T-cell (primary cell): ENCODE measurements at regions not wholly inside any gene's neighbourhood (a gene's known extent, or its start where the extent isn't known, plus 50 kb on each side); places are given as distances from the start of the nearest gene placed in this dataset.
"Not testable (repeated sequence)": the region's sequence is repeated elsewhere in the genome, so short reads cannot be mapped to it uniquely, and the experiment has no call there.

Source experiments
- ATAC-seq, 4 experiments: fragments of 200-7000 bp in 3 of 4; fragments of 150-1000 bp in 1 of 4; cut with Tn5 transposase; replicated peaks in 1 of 4; 1 replicate in 3 of 4; 2 replicates in 1 of 4; pipeline ENCODE4 v1.10.0; 2021; ENCODE audit warnings: moderate library complexity in 3 of 4, mild to moderate bottlenecking in 2 of 4, moderate number of reproducible peaks in 1 of 4
- CTCF ChIA-PET, 2 donors: fragments of 300-600 bp; sonication (Branson Sonifier 250); formaldehyde crosslinking; loops; one replicate each; lab custom pipeline; 2022; ENCODE audit warnings: antibody characterized with exemption in 2 of 2; lab: Charles Lee
- POLR2A ChIA-PET, 2 donors: fragments of 300-600 bp; sonication (Branson Sonifier 250); formaldehyde crosslinking; loops; one replicate each; lab custom pipeline; 2022; ENCODE audit warnings: antibody characterized with exemption in 2 of 2; lab: Charles Lee
- DNase-seq, 35 experiments: peaks; one replicate each; pipeline versions ENCODE4 v3.0.0 to v3.0.0-alpha.2; 2013 to 2023
- H3K27ac ChIP-seq: one replicate; pipeline ENCODE4 v1.5.1; 2013; ENCODE audit warnings: low read length
- H3K27me3 ChIP-seq, 2 experiments: replicated peaks in 1 of 2; 1 replicate in 1 of 2; 2 replicates in 1 of 2; pipeline versions ENCODE4 v1.6.1 to v1.7.0; 2013; ENCODE audit warnings: low read length in 1 of 2, mixed read lengths in 1 of 2; ENCODE audit not compliant: control insufficient read depth in 2 of 2, insufficient read depth in 2 of 2; ENCODE audit errors: extremely low read depth in 1 of 2
- H3K36me3 ChIP-seq, 2 donors: 1 replicate in 1 of 2; 2 replicates in 1 of 2; pipeline versions ENCODE4 v1.6.1 to v1.7.0; 2013; ENCODE audit warnings: low read length in 1 of 2; ENCODE audit not compliant: control insufficient read depth in 2 of 2, insufficient read depth in 1 of 2; ENCODE audit errors: extremely low read depth in 1 of 2
- H3K4me1 ChIP-seq, 2 experiments: 1 replicate in 1 of 2; 2 replicates in 1 of 2; pipeline versions ENCODE4 v1.6.1 to v1.7.0; 2013; ENCODE audit warnings: low read length in 2 of 2, mixed read lengths in 1 of 2; ENCODE audit not compliant: insufficient read depth in 2 of 2, control insufficient read depth in 1 of 2; ENCODE audit errors: extremely low read depth in 1 of 2
- H3K4me3 ChIP-seq, 2 donors: 1 replicate in 1 of 2; 2 replicates in 1 of 2; pipeline versions ENCODE4 v1.5.1 to v1.7.0; 2013; ENCODE audit warnings: mild to moderate bottlenecking in 2 of 2, low read length in 1 of 2, moderate library complexity in 1 of 2; ENCODE audit not compliant: control insufficient read depth in 1 of 2; ENCODE audit errors: extremely low read depth in 1 of 2
- H3K9me3 ChIP-seq: 2 replicates; pipeline ENCODE4 v1.7.0; 2013
- H3K27ac Mint-ChIP-seq, 2 donors: one replicate each; pipeline ENCODE4 v1.8.0; 2020 to 2021; ENCODE audit warnings: mild to moderate bottlenecking in 2 of 2, mixed read lengths in 2 of 2
- H3K27me3 Mint-ChIP-seq, 2 donors: one replicate each; pipeline ENCODE4 v1.8.0; 2021 to 2022; ENCODE audit warnings: mixed read lengths in 2 of 2
- H3K36me3 Mint-ChIP-seq: one replicate; pipeline ENCODE4 v1.8.0; 2021; ENCODE audit warnings: mixed read lengths
- H3K4me1 Mint-ChIP-seq, 3 donors: one replicate each; pipeline ENCODE4 v1.8.0; 2020 to 2022; ENCODE audit warnings: mixed read lengths in 3 of 3, mild to moderate bottlenecking in 1 of 3
- H3K4me3 Mint-ChIP-seq, 3 donors: one replicate each; pipeline ENCODE4 v1.8.0; 2020 to 2022; ENCODE audit warnings: mild to moderate bottlenecking in 3 of 3, mixed read lengths in 3 of 3, moderate library complexity in 3 of 3
- H3K9me3 Mint-ChIP-seq, 3 donors: one replicate each; pipeline ENCODE4 v1.8.0; 2020 to 2022; ENCODE audit warnings: mixed read lengths in 3 of 3
- WGBS: methylation state at CpG from one replicate; pipeline ENCODE4 v1.1.5; 2013; ENCODE audit warnings: missing lambda C conversion rate; ENCODE audit not compliant: insufficient coverage; 5-methylcytosine and 5-hydroxymethylcytosine counted together

DNA sequence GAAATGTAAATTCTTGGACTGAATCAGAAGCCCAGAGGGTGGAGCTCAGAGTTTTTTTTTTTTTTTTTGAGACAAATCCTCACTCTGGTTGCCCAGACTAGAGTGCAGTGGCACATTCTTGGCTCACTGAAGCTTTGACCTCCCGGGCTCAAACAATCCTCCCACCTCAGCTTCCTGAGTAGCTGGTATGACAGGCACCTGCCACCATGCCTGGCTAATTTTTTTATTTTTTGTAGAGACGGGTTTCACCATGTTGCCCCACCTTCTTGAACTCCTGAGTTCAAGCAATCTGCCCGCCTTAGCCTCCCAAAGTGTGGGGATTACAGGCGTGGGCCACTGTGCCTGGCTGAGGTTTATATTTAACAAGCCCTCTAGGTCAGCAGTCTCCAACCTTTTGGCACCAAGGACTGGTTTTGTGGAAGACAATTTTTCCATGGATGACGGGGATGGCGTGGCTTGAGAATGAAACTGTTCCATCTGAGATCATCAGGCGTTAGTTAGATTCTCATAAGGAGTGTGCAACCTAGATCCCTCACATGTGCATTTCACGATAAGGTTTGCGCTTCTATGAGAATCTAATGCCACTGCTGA is 76.7 kb downstream of the FHIP1A start:
- no peaks in the 10 kb centered on the region for H3K4me1 ChIP-seq
- no peak overlapping the region for H3K4me3 ChIP-seq
- ATAC-seq: no peak
- peaks cover 0 to 9% of the 10 kb centered on the region in 2 experiments for H3K27me3 ChIP-seq
- H3K27ac ChIP-seq: no peak overlapping the region
- no peaks in the 10 kb centered on the region for H3K9me3 ChIP-seq
- Mint-ChIP-seq H3K27ac (no peak overlapping the region), H3K4me3 (no peak overlapping the region), H3K27me3 (peaks cover 10 to 16% of the 10 kb centered on the region in 2 donors), H3K36me3 (no peaks in the 10 kb centered on the region), H3K4me1 (no peaks in the 10 kb centered on the region), H3K9me3 (peaks cover 6 to 7% (median 7%) of the 10 kb centered on the region in 3 donors)
- no peaks in the 10 kb centered on the region for H3K36me3 ChIP-seq
- CTCF ChIA-PET: interaction anchor here (0.6 kb wide), 2 partner anchors 9 to 126 kb away, joined by 3 read pairs; no protein-coding TSS in a partner anchor
- POLR2A ChIA-PET: no interaction called here
- WGBS: 84% methylated on average over 7 of the region's 9 CpGs
- DNase-seq: no peak

DNA sequence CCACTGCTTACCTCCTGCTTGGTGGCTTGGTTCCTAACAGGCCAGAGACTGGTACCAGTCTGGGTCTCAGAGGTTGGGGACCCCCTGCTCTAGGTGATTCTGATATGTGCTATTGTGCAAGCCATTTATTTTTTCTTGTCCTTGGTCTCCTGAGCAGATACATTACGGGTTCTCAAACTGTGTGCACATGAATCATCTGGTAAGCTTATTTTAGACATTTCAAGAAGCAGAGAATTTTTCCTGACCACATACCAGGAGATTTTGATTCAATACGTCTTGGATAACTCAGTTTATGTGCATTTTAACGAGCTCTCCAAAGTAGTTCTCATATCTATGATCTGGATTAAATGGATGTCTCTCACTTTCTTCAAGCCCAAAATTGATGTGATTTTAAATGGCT is 77.2 kb downstream of the FHIP1A start:
- no peak overlapping the region for H3K4me3 Mint-ChIP-seq
- H3K9me3 ChIP-seq: no peaks in the 10 kb centered on the region
- no peaks in the 10 kb centered on the region for H3K4me1 Mint-ChIP-seq
- peaks cover 9 to 16% of the 10 kb centered on the region in 2 donors for H3K27me3 Mint-ChIP-seq
- H3K27me3 ChIP-seq: peaks cover 0 to 9% of the 10 kb centered on the region in 2 experiments
- DNase-seq: no peak
- peaks cover 7 to 12% (median 10%) of the 10 kb centered on the region in 3 donors for H3K9me3 Mint-ChIP-seq
- H3K36me3 ChIP-seq: no peaks in the 10 kb centered on the region
- no peaks in the 10 kb centered on the region for H3K4me1 ChIP-seq
- no peak for ATAC-seq
- CTCF ChIA-PET: no interaction called here
- H3K27ac Mint-ChIP-seq: no peak overlapping the region
- H3K27ac ChIP-seq: no peak overlapping the region
- no peak overlapping the region for H3K4me3 ChIP-seq
- POLR2A ChIA-PET: no interaction called here
- WGBS: no CpG with 5 or more reads among the region's 3 CpGs
- no peaks in the 10 kb centered on the region for H3K36me3 Mint-ChIP-seq

DNA sequence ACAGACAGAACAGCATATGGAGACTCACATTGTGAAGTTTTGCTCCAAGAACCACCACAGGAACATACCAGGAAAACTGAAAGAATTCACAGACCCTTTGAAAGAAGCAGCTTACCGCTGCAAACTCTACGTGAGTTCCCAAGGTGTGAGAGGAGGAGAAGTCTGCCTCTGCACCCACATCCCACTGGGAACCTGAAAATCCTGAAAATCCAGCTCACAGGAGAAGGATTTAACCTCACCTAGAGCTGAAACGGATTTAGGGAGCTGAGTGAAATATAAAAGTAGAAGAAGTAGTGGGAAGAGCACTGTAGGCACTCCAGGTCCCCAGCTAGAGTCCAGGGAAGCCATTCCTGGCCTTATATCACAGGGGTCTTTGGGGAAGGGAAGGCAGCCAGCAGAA is 80.0 kb downstream of the FHIP1A start:
- H3K36me3 ChIP-seq: no peaks in the 10 kb centered on the region
- H3K9me3 ChIP-seq: no peaks in the 10 kb centered on the region
- Mint-ChIP-seq H3K27me3 (peaks cover 9 to 24% of the 10 kb centered on the region in 2 donors), H3K9me3 (peaks cover 19 to 29% (median 21%) of the 10 kb centered on the region in 3 donors), H3K27ac (no peak overlapping the region), H3K4me1 (no peaks in the 10 kb centered on the region), H3K4me3 (no peak overlapping the region), H3K36me3 (no peaks in the 10 kb centered on the region)
- H3K4me1 ChIP-seq: no peaks in the 10 kb centered on the region
- ChIA-PET POLR2A (no interaction called here), CTCF (no interaction called here)
- ATAC-seq (no peak), DNase-seq (no peak)
- H3K4me3 ChIP-seq: no peak overlapping the region
- no CpG with 5 or more reads among the region's 3 CpGs for WGBS
- H3K27ac ChIP-seq: no peak overlapping the region
- peaks cover 0 to 9% of the 10 kb centered on the region in 2 experiments for H3K27me3 ChIP-seq

DNA sequence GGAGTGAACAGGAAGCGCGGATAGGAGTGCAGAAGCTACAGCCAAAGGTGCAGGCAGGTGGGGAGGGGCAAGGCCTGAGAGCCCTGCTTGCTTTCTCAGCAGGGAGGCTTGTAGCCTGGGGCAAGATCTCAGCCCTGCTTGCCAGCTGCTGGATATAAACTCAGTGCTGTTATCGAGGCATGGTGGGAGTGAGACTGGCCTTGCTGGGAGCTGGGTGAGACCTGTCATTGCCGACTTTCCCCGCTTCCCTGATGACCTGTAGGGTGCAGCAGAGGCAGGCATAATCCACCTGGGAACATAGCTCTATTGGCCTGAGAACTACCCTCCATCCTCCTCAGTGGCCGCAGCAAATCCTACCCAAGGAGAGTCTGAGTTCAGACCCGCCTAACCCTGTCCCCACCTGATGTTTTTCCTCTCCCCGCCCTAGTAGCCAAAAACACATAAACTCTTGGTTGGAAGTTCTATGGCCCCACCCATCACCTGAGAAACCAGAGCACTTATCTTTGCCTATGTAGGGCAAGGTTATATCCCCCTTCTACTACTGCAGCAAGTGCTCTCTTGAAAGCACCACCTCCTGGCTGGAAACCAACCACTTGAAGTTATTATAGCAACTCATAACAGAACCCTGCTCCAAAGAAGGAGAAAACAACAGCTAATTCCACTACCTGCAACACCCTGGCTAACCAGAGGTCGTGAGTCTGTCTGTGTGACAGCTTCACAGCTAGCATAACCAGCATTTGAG is 80.7 kb downstream of the FHIP1A start:
- 86% methylated on average over 9 of the region's 9 CpGs for WGBS
- H3K4me1 ChIP-seq: no peaks in the 10 kb centered on the region
- no peak overlapping the region for H3K4me3 Mint-ChIP-seq
- H3K27ac ChIP-seq: no peak overlapping the region
- ChIA-PET CTCF (no interaction called here), POLR2A (no interaction called here)
- H3K9me3 ChIP-seq: no peaks in the 10 kb centered on the region
- H3K4me1 Mint-ChIP-seq: no peaks in the 10 kb centered on the region
- no peak for DNase-seq
- no peak overlapping the region for H3K27ac Mint-ChIP-seq
- H3K27me3 ChIP-seq: peaks cover 0 to 9% of the 10 kb centered on the region in 2 experiments
- no peak overlapping the region for H3K4me3 ChIP-seq
- H3K27me3 Mint-ChIP-seq: peaks cover 5 to 21% of the 10 kb centered on the region in 2 donors
- H3K36me3 ChIP-seq: no peaks in the 10 kb centered on the region
- ATAC-seq: no peak
- peaks cover 19 to 34% (median 21%) of the 10 kb centered on the region in 3 donors for H3K9me3 Mint-ChIP-seq
- H3K36me3 Mint-ChIP-seq: no peaks in the 10 kb centered on the region

DNA sequence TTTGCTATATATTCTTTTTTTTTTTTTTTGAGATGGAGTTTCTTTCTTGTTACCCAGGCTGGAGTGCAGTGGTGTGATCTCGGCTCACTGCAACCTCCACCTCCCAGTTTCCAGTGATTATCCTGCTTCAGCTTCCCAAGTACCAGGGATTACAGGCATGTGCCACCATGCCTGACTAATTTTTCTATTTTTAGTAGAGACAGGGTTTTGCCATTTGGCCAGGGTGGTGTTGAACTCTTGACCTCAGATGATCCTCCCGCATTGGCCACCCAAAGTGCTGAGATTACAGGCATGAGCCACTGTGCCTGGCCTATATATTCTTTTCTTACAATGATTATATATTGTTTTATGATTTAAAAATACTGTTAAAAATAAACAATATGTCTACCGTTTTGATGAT is 86.6 kb downstream of the FHIP1A start:
- H3K27ac Mint-ChIP-seq, H3K4me3 Mint-ChIP-seq, DNase-seq, H3K27me3 Mint-ChIP-seq, ATAC-seq, CTCF ChIA-PET, H3K4me1 Mint-ChIP-seq, H3K27me3 ChIP-seq, H3K9me3 ChIP-seq, H3K27ac ChIP-seq, H3K36me3 ChIP-seq, H3K36me3 Mint-ChIP-seq, POLR2A ChIA-PET, H3K4me1 ChIP-seq, H3K4me3 ChIP-seq: not testable (repeated sequence)
- WGBS: no CpG with 5 or more reads among the region's 3 CpGs
- H3K9me3 Mint-ChIP-seq: peaks cover 18 to 37% (median 20%) of the 10 kb centered on the region in 3 donors

DNA sequence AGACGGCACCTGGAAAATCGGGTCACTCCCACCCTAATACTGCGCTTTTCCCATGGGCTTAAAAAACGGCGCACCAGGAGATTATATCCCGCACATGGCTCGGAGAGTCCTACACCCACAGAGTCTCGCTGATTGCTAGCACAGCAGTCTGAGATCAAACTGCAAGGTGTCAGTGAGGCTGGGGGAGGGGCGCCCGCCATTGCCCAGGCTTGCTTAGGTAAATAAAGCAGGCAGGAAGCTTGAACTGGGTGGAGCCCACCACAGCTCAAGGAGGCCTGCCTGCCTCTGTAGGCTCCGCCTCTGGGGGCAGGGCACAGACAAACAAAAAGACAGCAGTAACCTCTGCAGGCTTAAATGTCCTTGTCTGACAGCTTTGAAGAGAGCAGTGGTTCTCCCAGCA is 102.6 kb downstream of the FHIP1A start:
- H3K27ac ChIP-seq, H3K27me3 ChIP-seq, H3K36me3 Mint-ChIP-seq, H3K4me1 Mint-ChIP-seq, H3K36me3 ChIP-seq, POLR2A ChIA-PET, CTCF ChIA-PET, H3K27ac Mint-ChIP-seq, ATAC-seq, H3K4me3 ChIP-seq, DNase-seq, H3K4me3 Mint-ChIP-seq, H3K4me1 ChIP-seq, H3K9me3 ChIP-seq, H3K27me3 Mint-ChIP-seq, H3K9me3 Mint-ChIP-seq: not testable (repeated sequence)
- 100% methylated on average over 1 of the region's 11 CpGs for WGBS
